ENCODE measurements at regions not wholly inside any gene's neighbourhood (a gene's known extent, or its start where the extent isn't known, plus 50 kb on each side); places are given as distances from the start of the nearest gene placed in this dataset.

- H2AFZ ChIP-seq (ENCODE audit: low read depth, low read length), result no peak overlapping the region
- H3K4me1 ChIP-seq (replicated peaks in 1 of 2; ENCODE audit: control insufficient read depth in 2 of 2, insufficient read depth in 2 of 2, low read length in 2 of 2), result peaks cover 0 to 6% of the 10 kb centered on the region in 2 experiments; a peak in 1 of 5 replicates
- no peaks in the 10 kb centered on the region; the same call in 1 of the 2 replicates for H4K20me1 ChIP-seq (replicated peaks; ENCODE audit: control insufficient read depth, insufficient read depth, low read length)
- intact Hi-C loops (cut with micrococcal nuclease) (no loop called here), in situ Hi-C loops (cut with MboI) (no loop called here)
- H3K27ac ChIP-seq (ENCODE audit: extremely low read depth, low read depth, low read length), result no peak overlapping the region
- H3K9me1 ChIP-seq (ENCODE audit: control insufficient read depth, insufficient read depth, low read length), result no peaks in the 10 kb centered on the region
- no peak for FAIRE-seq
- WGBS (ENCODE audit: insufficient coverage, low coverage, missing lambda C conversion rate), result 0% methylated on average over 16 of the region's 16 CpGs
- H3K4me3 ChIP-seq, result no peak overlapping the region
- CTCF ChIA-PET (ENCODE audit: low intra/inter-chr PET ratio), result no interaction called here
- peaks cover 6% of the 10 kb centered on the region; the same call in 1 of the 2 replicates for H3K9me3 ChIP-seq (replicated peaks; ENCODE audit: control insufficient read depth, insufficient read depth, low read depth, low read length)
- no peak; the same call in 2 of the 3 replicates for ATAC-seq
- H3K27me3 ChIP-seq (ENCODE audit: control insufficient read depth in 2 of 2, insufficient read depth in 2 of 2, low read length in 2 of 2), result peaks cover 6 to 49% of the 10 kb centered on the region in 2 experiments; a peak in 4 of 5 replicates
- DNase-seq (ENCODE audit: extremely low read depth in 1 of 4, low spot score in 3 of 4), result no peak
- no peak overlapping the region; a peak in 1 of 4 replicates for H3K9ac ChIP-seq (ENCODE audit: insufficient read depth in 1 of 2, low read depth in 2 of 2, low read length in 2 of 2)
- TF ChIP-seq MEF2A (IDR thresholded peaks at IDR 0.05; ENCODE audit: control insufficient read depth, low read depth, low read length) (no peak), ZNF175 (CRISPR knock-in tag; IDR thresholded peaks at IDR 0.05; ENCODE audit: low read depth) (no peak), STAT6 (CRISPR knock-in tag; IDR thresholded peaks at IDR 0.05) (no peak), MLX (CRISPR knock-in tag; conservative IDR thresholded peaks at IDR 0.05) (no peak), SNRNP70 (optimal IDR thresholded peaks at IDR 0.05; ENCODE audit: low read depth, low read length) (no peak)
- no peak overlapping the region for H3K4me2 ChIP-seq (ENCODE audit: insufficient read depth, low read length)
- no peaks in the 10 kb centered on the region for H3K79me2 ChIP-seq (ENCODE audit: control insufficient read depth, insufficient read depth, low read length)
- POLR2A ChIA-PET, result interaction anchor here (0.6 kb wide), 1 partner anchor 21 kb away, joined by 3 read pairs; no protein-coding TSS in a partner anchor
- no TSS peak for BruUV-seq (replicated peaks)
- no peaks in the 10 kb centered on the region for H3K36me3 ChIP-seq (ENCODE audit: control insufficient read depth, insufficient read depth, low read length)
Observed at GRCh38 chr9:135221951-135222631, 134.6 kb downstream of the OLFM1 start.

Measured in K562 (cell line).